ENCODE measurements at regions not wholly inside any gene's neighbourhood (a gene's known extent, or its start where the extent isn't known, plus 50 kb on each side); places are given as distances from the start of the nearest gene placed in this dataset.

DNA sequence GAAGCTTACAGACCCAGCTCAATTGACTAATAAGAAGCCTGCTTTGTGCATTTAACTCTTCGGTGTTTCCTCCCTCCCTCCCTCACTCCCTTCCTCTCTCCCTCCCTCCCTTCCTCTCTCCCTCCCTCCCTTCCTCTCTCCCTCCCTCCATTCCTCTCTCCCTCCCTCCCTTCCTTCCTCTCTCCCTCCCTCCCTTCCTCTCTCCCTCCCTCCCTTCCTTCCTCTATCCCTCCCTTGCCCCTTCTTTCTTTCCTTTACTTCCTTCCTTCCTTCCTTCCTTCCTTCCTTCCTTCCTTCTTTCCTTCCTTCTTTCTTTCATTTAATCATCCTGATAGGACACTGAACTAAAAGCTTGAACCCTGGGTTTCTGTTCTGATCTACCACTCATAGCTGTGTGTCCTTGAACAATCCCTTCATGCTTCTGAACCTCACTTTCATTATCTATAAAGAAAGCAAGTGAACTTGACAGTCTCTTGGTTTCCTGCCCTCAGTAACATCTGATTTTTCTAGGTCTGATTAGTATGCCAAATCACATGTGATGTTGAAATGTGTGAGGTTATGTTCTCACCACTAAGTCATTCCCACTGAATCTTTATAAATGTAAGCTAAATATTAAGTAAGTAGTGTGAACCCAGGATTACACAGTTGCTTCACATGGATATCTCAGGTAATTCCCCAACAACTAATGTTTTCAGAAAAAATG lies 132.3 kb upstream of the BMP2 start:
- no peaks in the 10 kb centered on the region for H3K9me3 ChIP-seq (ENCODE audit: insufficient read depth, low read length)
- no peak for TF ChIP-seq SUZ12 (IDR thresholded peaks at IDR 0.05; ENCODE audit: extremely low read depth, insufficient read depth, insufficient read length)
- no peak for TF ChIP-seq YY1 (IDR thresholded peaks at IDR 0.05; ENCODE audit: insufficient read depth, insufficient read length)

GRCh38 chr20:6632187-6632586 lies 135.3 kb upstream of the BMP2 start:
- no peaks in the 10 kb centered on the region for H3K9me3 ChIP-seq (ENCODE audit: insufficient read depth, low read length)
- H3K4me3 ChIP-seq (ENCODE audit: insufficient read length, low read depth), result no peak overlapping the region
- H3K4me1 ChIP-seq (ENCODE audit: insufficient read depth, insufficient read length), result no peaks in the 10 kb centered on the region
- TF ChIP-seq ZNF274 (IDR thresholded peaks at IDR 0.05; ENCODE audit: low read depth, low read length) (no peak), SUZ12 (IDR thresholded peaks at IDR 0.05; ENCODE audit: extremely low read depth, insufficient read depth, insufficient read length) (no peak), YY1 (IDR thresholded peaks at IDR 0.05; ENCODE audit: insufficient read depth, insufficient read length) (no peak)
- DNase-seq (ENCODE audit: low read depth, low spot score), result no peak
- H3K9ac ChIP-seq (ENCODE audit: insufficient read length, low read depth), result no peak overlapping the region
- H3K27me3 ChIP-seq (ENCODE audit: insufficient read depth, insufficient read length), result no peaks in the 10 kb centered on the region
- no peaks in the 10 kb centered on the region for H3K36me3 ChIP-seq (ENCODE audit: insufficient read depth, insufficient read length, low read length)

More for the DNA sequence above, 132.3 kb upstream of the BMP2 start:
- H3K9ac ChIP-seq (ENCODE audit: insufficient read length, low read depth), result no peak overlapping the region
- H3K4me3 ChIP-seq (ENCODE audit: insufficient read length, low read depth), result no peak overlapping the region
- no peaks in the 10 kb centered on the region for H3K27me3 ChIP-seq (ENCODE audit: insufficient read depth, insufficient read length)
- DNase-seq (ENCODE audit: low read depth, low spot score), result no peak
- no peaks in the 10 kb centered on the region for H3K36me3 ChIP-seq (ENCODE audit: insufficient read depth, insufficient read length, low read length)
- no peaks in the 10 kb centered on the region for H3K4me1 ChIP-seq (ENCODE audit: insufficient read depth, insufficient read length)

DNA sequence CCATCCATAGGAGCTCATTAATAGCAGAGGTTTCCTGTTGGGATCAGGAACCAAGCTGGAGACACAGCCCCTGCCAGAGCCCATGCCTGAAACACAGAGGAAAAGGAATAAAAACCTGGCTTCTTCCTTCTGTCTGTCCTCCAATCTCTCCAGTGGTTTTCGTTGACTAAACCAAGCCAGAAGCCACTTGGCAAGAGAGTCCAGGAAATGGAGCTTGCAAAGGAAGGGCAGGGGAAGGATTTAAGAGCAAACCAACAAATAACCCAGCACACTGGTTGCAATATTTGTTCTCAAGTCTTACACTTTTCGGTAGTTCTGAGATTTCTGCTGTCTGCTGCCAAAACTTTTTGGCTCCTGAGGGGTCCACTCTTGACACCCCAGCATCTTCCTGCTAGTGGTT lies 137.0 kb upstream of the BMP2 start:
- no peaks in the 10 kb centered on the region for H3K36me3 ChIP-seq (ENCODE audit: insufficient read depth, insufficient read length, low read length)
- no peak for TF ChIP-seq YY1 (IDR thresholded peaks at IDR 0.05; ENCODE audit: insufficient read depth, insufficient read length)
- TF ChIP-seq SUZ12 (IDR thresholded peaks at IDR 0.05; ENCODE audit: extremely low read depth, insufficient read depth, insufficient read length), result no peak
- TF ChIP-seq ZNF274 (IDR thresholded peaks at IDR 0.05; ENCODE audit: low read depth, low read length), result no peak
- H3K9ac ChIP-seq (ENCODE audit: insufficient read length, low read depth), result no peak overlapping the region
- no peaks in the 10 kb centered on the region for H3K4me1 ChIP-seq (ENCODE audit: insufficient read depth, insufficient read length)
- no peaks in the 10 kb centered on the region for H3K27me3 ChIP-seq (ENCODE audit: insufficient read depth, insufficient read length)
- peaks cover 4% of the 10 kb centered on the region; the same call in 1 of the 2 replicates for H3K9me3 ChIP-seq (ENCODE audit: insufficient read depth, low read length)
- no peak overlapping the region for H3K4me3 ChIP-seq (ENCODE audit: insufficient read length, low read depth)
- no peak for DNase-seq (ENCODE audit: low read depth, low spot score)

DNA sequence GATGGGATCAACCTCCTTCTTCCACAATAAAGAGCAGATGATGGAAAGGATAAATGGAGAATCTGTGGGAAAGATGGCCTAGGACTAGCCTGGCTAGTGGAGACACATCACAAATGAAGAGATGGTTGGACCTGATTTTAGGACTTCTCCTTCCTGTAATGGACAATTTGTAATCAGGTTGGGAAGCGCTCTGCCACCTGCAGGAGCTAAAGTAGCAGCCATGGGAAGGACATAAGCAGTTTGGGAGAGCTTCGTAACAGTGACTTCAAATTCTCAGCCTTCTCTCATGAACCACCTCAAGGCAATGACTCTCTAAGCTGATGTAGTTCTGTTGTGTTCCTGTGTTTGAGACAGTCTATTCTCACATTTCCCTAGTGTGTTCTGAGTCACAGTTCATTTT lies 137.9 kb upstream of the BMP2 start:
- no peaks in the 10 kb centered on the region for H3K4me1 ChIP-seq (ENCODE audit: insufficient read depth, insufficient read length)
- H3K27me3 ChIP-seq (ENCODE audit: insufficient read depth, insufficient read length), result no peaks in the 10 kb centered on the region
- H3K4me3 ChIP-seq (ENCODE audit: insufficient read length, low read depth), result no peak overlapping the region
- H3K9me3 ChIP-seq (ENCODE audit: insufficient read depth, low read length), result peaks cover 4% of the 10 kb centered on the region; the same call in 1 of the 2 replicates
- no peak for TF ChIP-seq YY1 (IDR thresholded peaks at IDR 0.05; ENCODE audit: insufficient read depth, insufficient read length)
- no peak for TF ChIP-seq SUZ12 (IDR thresholded peaks at IDR 0.05; ENCODE audit: extremely low read depth, insufficient read depth, insufficient read length)
- TF ChIP-seq ZNF274 (IDR thresholded peaks at IDR 0.05; ENCODE audit: low read depth, low read length), result no peak
- H3K36me3 ChIP-seq (ENCODE audit: insufficient read depth, insufficient read length, low read length), result no peaks in the 10 kb centered on the region
- H3K9ac ChIP-seq (ENCODE audit: insufficient read length, low read depth), result no peak overlapping the region
- no peak for DNase-seq (ENCODE audit: low read depth, low spot score)

DNA sequence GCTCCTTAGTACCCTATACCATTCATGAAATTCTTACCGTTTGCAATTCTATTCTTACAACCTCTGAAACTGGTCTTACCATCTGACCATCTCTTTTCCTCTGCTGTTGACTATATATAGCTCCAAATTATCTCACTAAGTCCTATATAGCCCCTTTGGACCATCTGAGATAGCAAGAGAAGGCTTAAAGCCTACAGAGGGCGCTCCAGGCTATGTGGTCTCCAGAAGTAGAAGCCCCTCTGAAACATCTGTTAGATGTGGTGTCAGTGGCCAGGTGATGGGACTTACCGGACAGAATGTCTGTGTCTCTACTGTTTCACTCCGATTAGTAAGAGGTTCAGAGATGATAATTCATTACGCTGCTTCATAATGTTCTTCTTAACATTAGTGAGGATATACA lies 140.7 kb upstream of the BMP2 start:
- Histone ChIP-seq H3K4me1 (ENCODE audit: insufficient read depth, insufficient read length) (no peaks in the 10 kb centered on the region), H3K9ac (ENCODE audit: insufficient read length, low read depth) (no peak overlapping the region), H3K4me3 (ENCODE audit: insufficient read length, low read depth) (no peak overlapping the region), H3K27me3 (ENCODE audit: insufficient read depth, insufficient read length) (no peaks in the 10 kb centered on the region), H3K9me3 (ENCODE audit: insufficient read depth, low read length) (peaks cover 4% of the 10 kb centered on the region; the same call in 1 of the 2 replicates), H3K36me3 (ENCODE audit: insufficient read depth, insufficient read length, low read length) (no peaks in the 10 kb centered on the region)
- no peak for TF ChIP-seq YY1 (IDR thresholded peaks at IDR 0.05; ENCODE audit: insufficient read depth, insufficient read length)
- no peak for DNase-seq (ENCODE audit: low read depth, low spot score)

DNA sequence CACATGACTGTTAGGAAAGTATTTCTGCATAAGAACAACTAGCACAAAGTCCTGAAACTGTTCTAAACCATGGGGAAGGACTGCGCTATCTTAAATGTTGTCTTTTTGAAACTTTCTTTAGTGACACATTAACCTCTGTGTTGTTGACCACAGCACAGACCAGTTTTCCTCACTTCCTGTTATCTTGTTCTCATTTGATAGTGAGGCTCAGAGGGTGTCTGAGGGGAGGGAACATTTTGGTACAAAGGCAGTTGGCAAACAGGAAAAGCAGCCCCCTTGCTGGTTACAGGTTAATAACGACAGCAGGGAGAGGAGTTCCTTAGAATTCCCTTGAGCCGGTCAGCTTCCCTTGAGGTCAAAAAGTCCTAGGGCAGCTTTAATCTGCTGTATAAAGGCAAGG lies 143.5 kb upstream of the BMP2 start:
- Histone ChIP-seq H3K27me3 (ENCODE audit: insufficient read depth, insufficient read length) (no peaks in the 10 kb centered on the region), H3K9me3 (ENCODE audit: insufficient read depth, low read length) (peaks cover 4% of the 10 kb centered on the region; the same call in 1 of the 2 replicates), H3K9ac (ENCODE audit: insufficient read length, low read depth) (no peak overlapping the region), H3K36me3 (ENCODE audit: insufficient read depth, insufficient read length, low read length) (no peaks in the 10 kb centered on the region), H3K4me3 (ENCODE audit: insufficient read length, low read depth) (no peak overlapping the region), H3K4me1 (ENCODE audit: insufficient read depth, insufficient read length) (no peaks in the 10 kb centered on the region)
- TF ChIP-seq ZNF274 (IDR thresholded peaks at IDR 0.05; ENCODE audit: low read depth, low read length) (no peak), SUZ12 (IDR thresholded peaks at IDR 0.05; ENCODE audit: extremely low read depth, insufficient read depth, insufficient read length) (no peak), YY1 (IDR thresholded peaks at IDR 0.05; ENCODE audit: insufficient read depth, insufficient read length) (no peak)
- DNase-seq (ENCODE audit: low read depth, low spot score), result no peak

DNA sequence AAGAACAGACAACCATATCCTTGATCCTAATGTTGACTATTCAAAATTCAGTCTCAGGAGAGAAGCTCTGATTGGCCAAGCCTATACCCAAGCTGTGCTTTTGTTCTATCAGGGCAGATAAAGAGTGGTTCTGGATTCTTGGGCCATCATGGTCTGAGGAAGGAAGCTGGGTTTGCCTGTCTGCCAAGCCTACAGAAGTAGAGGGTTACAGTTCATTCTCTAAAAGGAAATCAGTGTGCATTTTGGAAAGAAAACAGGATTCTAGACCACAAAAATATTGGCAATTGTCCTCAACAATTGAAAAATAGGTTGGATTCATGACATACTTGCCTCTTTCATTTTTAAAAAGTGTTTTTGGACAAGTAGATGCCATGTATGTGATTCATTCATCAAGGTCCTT lies 145.4 kb upstream of the BMP2 start:
- no peaks in the 10 kb centered on the region for H3K36me3 ChIP-seq (ENCODE audit: insufficient read depth, insufficient read length, low read length)

More for the DNA sequence above, 145.4 kb upstream of the BMP2 start:
- DNase-seq (ENCODE audit: low read depth, low spot score), result no peak
- no peak for TF ChIP-seq YY1 (IDR thresholded peaks at IDR 0.05; ENCODE audit: insufficient read depth, insufficient read length)
- TF ChIP-seq SUZ12 (IDR thresholded peaks at IDR 0.05; ENCODE audit: extremely low read depth, insufficient read depth, insufficient read length), result no peak
- no peak for TF ChIP-seq ZNF274 (IDR thresholded peaks at IDR 0.05; ENCODE audit: low read depth, low read length)
- H3K4me3 ChIP-seq (ENCODE audit: insufficient read length, low read depth), result no peak overlapping the region
- no peaks in the 10 kb centered on the region for H3K4me1 ChIP-seq (ENCODE audit: insufficient read depth, insufficient read length)
- H3K27me3 ChIP-seq (ENCODE audit: insufficient read depth, insufficient read length), result no peaks in the 10 kb centered on the region
- H3K9ac ChIP-seq (ENCODE audit: insufficient read length, low read depth), result no peak overlapping the region
- H3K9me3 ChIP-seq (ENCODE audit: insufficient read depth, low read length), result peaks cover 4% of the 10 kb centered on the region; the same call in 1 of the 2 replicates

All from NT2/D1 (cell line).